Right lobe of liver (tissue), 4 donors: ENCODE measurements at regions not wholly inside any gene's neighbourhood (a gene's known extent, or its start where the extent isn't known, plus 50 kb on each side); places are given as distances from the start of the nearest gene placed in this dataset.

Source experiments
- CTCF ChIP-seq, 4 donors: fragments of 200-600 bp in 3 of 4; fragments of 450-650 bp in 1 of 4; IDR thresholded peaks; one replicate each; pipeline versions ENCODE4 v1.5.1 to v1.8.0; 2016 to 2022; ENCODE audit warnings: antibody characterized with exemption in 4 of 4, mild to moderate bottlenecking in 2 of 4
- POLR2A ChIP-seq: fragments of 450-650 bp; IDR thresholded peaks from one replicate; pipeline ENCODE4 v1.6.1; 2017; ENCODE audit warnings: antibody characterized with exemption, mild to moderate bottlenecking
- donor health status: DM: no; HTN: no; CAD: no.
- donor health status: DM: no; HTN: no; CAD: no.
- donor health status: DM: no; HTN: yes; CAD: no.

DNA sequence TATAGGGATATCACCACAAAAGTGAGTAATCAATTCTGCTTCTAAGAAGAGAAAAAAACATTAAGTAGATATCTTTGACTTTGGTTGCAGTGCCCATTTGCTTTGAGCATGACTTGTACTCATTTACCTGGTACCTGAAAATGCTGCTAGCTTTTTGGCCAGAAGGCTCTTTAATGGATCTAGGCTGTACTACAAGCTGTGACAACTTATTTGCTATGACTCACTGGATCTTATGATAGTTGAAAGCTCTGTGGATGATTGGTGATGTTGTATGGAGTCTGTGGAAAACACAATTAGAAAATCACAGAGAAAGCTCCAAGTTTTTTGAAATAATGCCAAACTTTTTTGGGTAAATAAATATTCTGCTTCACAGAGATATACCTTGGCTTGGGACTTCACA is 960.9 kb upstream of the FBXO33 start:
- TF ChIP-seq CTCF (IDR thresholded peaks at IDR 0.05) (no peak), POLR2A (no peak)
